ENCODE measurements at regions not wholly inside any gene's neighbourhood (a gene's known extent, or its start where the extent isn't known, plus 50 kb on each side); places are given as distances from the start of the nearest gene placed in this dataset.

DNA sequence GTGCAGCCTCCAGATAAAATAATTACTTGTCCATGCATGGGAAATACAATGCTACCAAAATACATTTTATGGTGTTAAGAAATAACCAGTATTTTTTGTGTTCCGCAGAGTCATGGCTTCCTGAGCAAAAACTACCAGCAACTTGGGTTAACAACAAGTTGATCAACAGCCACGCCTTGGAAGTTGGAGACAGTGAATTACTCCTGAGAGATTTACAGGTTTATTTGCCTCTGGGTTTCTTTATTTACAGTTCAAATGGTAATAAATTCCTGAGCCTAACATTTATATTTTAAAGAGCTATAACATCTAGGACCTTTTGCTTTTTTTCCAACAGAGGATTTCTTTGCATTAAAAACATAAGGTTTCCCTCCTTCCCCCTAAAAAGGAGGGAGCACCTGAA is 194.0 kb downstream of the IPO8 start:
- no peaks in the 10 kb centered on the region for H3K4me1 Mint-ChIP-seq (ENCODE audit: unreplicated experiment)
- no peak for DNase-seq (ENCODE audit: extremely low spot score, unreplicated experiment)
- no peak overlapping the region for H3K4me3 Mint-ChIP-seq
- peaks cover 3% of the 10 kb centered on the region for H3K36me3 Mint-ChIP-seq
- no peak overlapping the region for H3K27ac Mint-ChIP-seq
- TF ChIP-seq, protein P1, sequence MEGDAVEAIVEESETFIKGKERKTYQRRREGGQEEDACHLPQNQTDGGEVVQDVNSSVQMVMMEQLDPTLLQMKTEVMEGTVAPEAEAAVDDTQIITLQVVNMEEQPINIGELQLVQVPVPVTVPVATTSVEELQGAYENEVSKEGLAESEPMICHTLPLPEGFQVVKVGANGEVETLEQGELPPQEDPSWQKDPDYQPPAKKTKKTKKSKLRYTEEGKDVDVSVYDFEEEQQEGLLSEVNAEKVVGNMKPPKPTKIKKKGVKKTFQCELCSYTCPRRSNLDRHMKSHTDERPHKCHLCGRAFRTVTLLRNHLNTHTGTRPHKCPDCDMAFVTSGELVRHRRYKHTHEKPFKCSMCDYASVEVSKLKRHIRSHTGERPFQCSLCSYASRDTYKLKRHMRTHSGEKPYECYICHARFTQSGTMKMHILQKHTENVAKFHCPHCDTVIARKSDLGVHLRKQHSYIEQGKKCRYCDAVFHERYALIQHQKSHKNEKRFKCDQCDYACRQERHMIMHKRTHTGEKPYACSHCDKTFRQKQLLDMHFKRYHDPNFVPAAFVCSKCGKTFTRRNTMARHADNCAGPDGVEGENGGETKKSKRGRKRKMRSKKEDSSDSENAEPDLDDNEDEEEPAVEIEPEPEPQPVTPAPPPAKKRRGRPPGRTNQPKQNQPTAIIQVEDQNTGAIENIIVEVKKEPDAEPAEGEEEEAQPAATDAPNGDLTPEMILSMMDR (conservative IDR thresholded peaks at IDR 0.05): no peak
- peaks cover 4% of the 10 kb centered on the region for H3K27me3 Mint-ChIP-seq
- H3K9me3 Mint-ChIP-seq: peaks cover 3% of the 10 kb centered on the region

- no peak overlapping the region for H3K4me3 Mint-ChIP-seq
- H3K27ac Mint-ChIP-seq: no peak overlapping the region
- H3K27me3 Mint-ChIP-seq: peaks cover 2% of the 10 kb centered on the region
- H3K4me1 Mint-ChIP-seq (ENCODE audit: unreplicated experiment): no peaks in the 10 kb centered on the region
- peaks cover 3% of the 10 kb centered on the region for H3K9me3 Mint-ChIP-seq
- TF ChIP-seq, protein P1 (conservative IDR thresholded peaks at IDR 0.05): no peak
- H3K36me3 Mint-ChIP-seq: peaks cover 3% of the 10 kb centered on the region
- no peak for DNase-seq (ENCODE audit: extremely low spot score, unreplicated experiment)
These were observed 195.1 kb downstream of the IPO8 start for GRCh38 chr12:30500532-30500931.

DNA sequence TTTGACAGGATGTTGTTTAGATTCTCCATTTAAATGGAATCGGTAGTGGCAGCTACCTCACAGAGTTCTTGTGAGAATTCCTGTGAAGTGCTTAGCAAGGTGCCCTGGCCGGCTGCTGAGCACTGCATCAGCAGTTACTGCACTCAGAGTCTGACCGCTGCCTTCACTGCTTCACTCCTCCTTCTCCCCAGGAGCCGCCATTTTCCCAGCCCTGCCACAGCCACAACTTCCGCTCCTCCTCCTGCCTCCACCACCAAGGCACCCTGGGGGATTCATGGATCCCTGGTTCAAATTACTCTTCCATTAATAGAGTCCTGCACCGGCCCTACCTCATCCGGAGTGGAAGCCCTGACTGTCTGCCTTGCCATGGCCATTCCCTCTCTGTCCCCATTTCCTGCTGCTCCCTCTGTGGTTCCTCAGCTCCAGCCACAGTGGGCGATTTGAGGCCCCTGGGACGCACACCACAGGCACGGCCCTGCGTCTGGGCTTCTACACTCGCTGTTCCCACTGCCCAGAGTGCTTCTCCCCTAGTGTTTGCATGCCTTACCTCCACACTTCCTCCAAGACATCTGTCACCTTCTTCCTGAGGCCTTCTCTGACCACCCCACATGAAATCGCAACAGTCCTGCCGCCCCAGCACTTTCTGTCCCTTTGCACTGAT is 210.3 kb downstream of the IPO8 start:
- Mint-ChIP-seq H3K4me3 (no peak overlapping the region), H3K27ac (no peak overlapping the region), H3K36me3 (no peaks in the 10 kb centered on the region), H3K27me3 (no peaks in the 10 kb centered on the region), H3K4me1 (ENCODE audit: unreplicated experiment) (no peaks in the 10 kb centered on the region), H3K9me3 (no peaks in the 10 kb centered on the region)
- TF ChIP-seq, protein P1 (conservative IDR thresholded peaks at IDR 0.05): no peak
- DNase-seq (ENCODE audit: extremely low spot score, unreplicated experiment): no peak

GRCh38 chr12:30484658-30485057 is 211.0 kb downstream of the IPO8 start:
- Mint-ChIP-seq H3K9me3 (no peaks in the 10 kb centered on the region), H3K36me3 (no peaks in the 10 kb centered on the region), H3K27me3 (no peaks in the 10 kb centered on the region), H3K27ac (no peak overlapping the region), H3K4me3 (no peak overlapping the region), H3K4me1 (ENCODE audit: unreplicated experiment) (no peaks in the 10 kb centered on the region)
- TF ChIP-seq, protein P1 (conservative IDR thresholded peaks at IDR 0.05): no peak
- no peak for DNase-seq (ENCODE audit: extremely low spot score, unreplicated experiment)

GRCh38 chr12:30482650-30483049 is 213.0 kb downstream of the IPO8 start:
- Mint-ChIP-seq H3K9me3 (no peaks in the 10 kb centered on the region), H3K36me3 (no peaks in the 10 kb centered on the region), H3K27me3 (no peaks in the 10 kb centered on the region), H3K4me3 (no peak overlapping the region), H3K4me1 (ENCODE audit: unreplicated experiment) (no peaks in the 10 kb centered on the region), H3K27ac (no peak overlapping the region)
- DNase-seq (ENCODE audit: extremely low spot score, unreplicated experiment): no peak
- TF ChIP-seq, protein P1 (conservative IDR thresholded peaks at IDR 0.05): no peak

- no peaks in the 10 kb centered on the region for H3K36me3 Mint-ChIP-seq
- H3K27ac Mint-ChIP-seq: no peak overlapping the region
- TF ChIP-seq, protein P1 (conservative IDR thresholded peaks at IDR 0.05): no peak
- H3K27me3 Mint-ChIP-seq: no peaks in the 10 kb centered on the region
- H3K4me1 Mint-ChIP-seq (ENCODE audit: unreplicated experiment): no peaks in the 10 kb centered on the region
- DNase-seq (ENCODE audit: extremely low spot score, unreplicated experiment): no peak
- no peak overlapping the region for H3K4me3 Mint-ChIP-seq
- H3K9me3 Mint-ChIP-seq: peaks cover 3% of the 10 kb centered on the region
These were observed 222.4 kb downstream of the IPO8 start for GRCh38 chr12:30473274-30473673.
